ENCODE measurements at regions not wholly inside any gene's neighbourhood (a gene's known extent, or its start where the extent isn't known, plus 50 kb on each side); places are given as distances from the start of the nearest gene placed in this dataset.

- TF ChIP-seq CTCF (IDR thresholded peaks at IDR 0.05; ENCODE audit: insufficient read depth, low read depth, low read length) (no peak), EZH2 (IDR thresholded peaks at IDR 0.05; ENCODE audit: insufficient read depth, low read length) (no peak)
Observed at GRCh38 chr20:60090631-60091030, 132.4 kb downstream of the CDH26 start.

Measured in astrocyte (in vitro differentiated cells and primary cell).